RWPE2 (cell line): ENCODE measurements at regions not wholly inside any gene's neighbourhood (a gene's known extent, or its start where the extent isn't known, plus 50 kb on each side); places are given as distances from the start of the nearest gene placed in this dataset.

Experiments used
- ATAC-seq: fragments of 200-7000 bp; cut with Tn5 transposase; 3 replicates; pipeline ENCODE4 v1.9.1; 2021; ENCODE audit warnings: low read depth
- DNase-seq: peaks from one replicate; pipeline ENCODE4 v3.0.0-alpha.2; 2020; ENCODE audit warnings: low spot score
- H3K27ac ChIP-seq: fragments of 450-650 bp; 2 replicates; pipeline ENCODE4 v1.5.1; 2017; ENCODE audit warnings: mild to moderate bottlenecking; ENCODE audit not compliant: poor library complexity, severe bottlenecking
- H3K27me3 ChIP-seq: fragments of 250-450 bp; sonication (Bioruptor Pico); 2 replicates; pipeline ENCODE4 v1.5.1; 2021; ENCODE audit warnings: mild to moderate bottlenecking, moderate library complexity; ENCODE audit not compliant: insufficient read depth, poor library complexity, severe bottlenecking
- H3K36me3 ChIP-seq: fragments of 250-450 bp; sonication (Bioruptor Pico); 2 replicates; pipeline ENCODE4 v1.5.1; 2020; ENCODE audit warnings: low read depth, mild to moderate bottlenecking, moderate library complexity
- H3K4me1 ChIP-seq: fragments of 250-450 bp; sonication (Bioruptor Pico); 2 replicates; pipeline ENCODE4 v1.5.1; 2021; ENCODE audit warnings: mild to moderate bottlenecking, moderate library complexity; ENCODE audit not compliant: insufficient read depth, poor library complexity, severe bottlenecking
- H3K4me3 ChIP-seq: fragments of 250-450 bp; sonication (Bioruptor Pico); 2 replicates; pipeline ENCODE4 v1.5.1; 2021; ENCODE audit warnings: mild to moderate bottlenecking, moderate library complexity; ENCODE audit not compliant: severe bottlenecking
- H3K9me3 ChIP-seq: fragments of 250-450 bp; sonication (Bioruptor Pico); 2 replicates; pipeline ENCODE4 v1.5.1; 2021; ENCODE audit warnings: mild to moderate bottlenecking, moderate library complexity; ENCODE audit not compliant: severe bottlenecking
- TF ChIP-seq, protein P1 (sequence below): fragments of 450-650 bp; IDR thresholded peaks from one replicate; pipeline ENCODE4 v1.5.1; 2017; ENCODE audit warnings: mild to moderate bottlenecking, moderate library complexity; ENCODE audit not compliant: poor library complexity, severe bottlenecking

DNA sequence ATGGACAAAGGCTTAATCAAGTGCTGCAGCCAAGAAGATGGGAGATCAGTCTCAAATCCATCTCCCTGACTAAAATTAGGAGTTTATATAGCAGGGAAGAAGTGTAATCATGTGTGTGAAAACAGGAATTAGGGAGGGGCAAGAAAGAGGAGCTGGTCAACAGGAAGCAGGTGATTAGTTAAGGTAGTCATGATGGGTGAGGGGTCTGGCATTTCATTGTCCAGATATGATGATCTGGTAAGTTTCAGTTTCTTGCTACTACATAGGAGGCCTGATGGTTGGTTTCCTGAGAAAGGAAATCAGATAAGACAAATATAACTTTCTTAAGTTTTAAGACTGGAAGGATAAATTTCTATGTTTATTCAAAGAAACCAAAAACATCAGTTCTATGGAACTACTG is 455.6 kb upstream of the GRAMD2B start:
- no peak overlapping the region for H3K27ac ChIP-seq
- TF ChIP-seq, protein P1, sequence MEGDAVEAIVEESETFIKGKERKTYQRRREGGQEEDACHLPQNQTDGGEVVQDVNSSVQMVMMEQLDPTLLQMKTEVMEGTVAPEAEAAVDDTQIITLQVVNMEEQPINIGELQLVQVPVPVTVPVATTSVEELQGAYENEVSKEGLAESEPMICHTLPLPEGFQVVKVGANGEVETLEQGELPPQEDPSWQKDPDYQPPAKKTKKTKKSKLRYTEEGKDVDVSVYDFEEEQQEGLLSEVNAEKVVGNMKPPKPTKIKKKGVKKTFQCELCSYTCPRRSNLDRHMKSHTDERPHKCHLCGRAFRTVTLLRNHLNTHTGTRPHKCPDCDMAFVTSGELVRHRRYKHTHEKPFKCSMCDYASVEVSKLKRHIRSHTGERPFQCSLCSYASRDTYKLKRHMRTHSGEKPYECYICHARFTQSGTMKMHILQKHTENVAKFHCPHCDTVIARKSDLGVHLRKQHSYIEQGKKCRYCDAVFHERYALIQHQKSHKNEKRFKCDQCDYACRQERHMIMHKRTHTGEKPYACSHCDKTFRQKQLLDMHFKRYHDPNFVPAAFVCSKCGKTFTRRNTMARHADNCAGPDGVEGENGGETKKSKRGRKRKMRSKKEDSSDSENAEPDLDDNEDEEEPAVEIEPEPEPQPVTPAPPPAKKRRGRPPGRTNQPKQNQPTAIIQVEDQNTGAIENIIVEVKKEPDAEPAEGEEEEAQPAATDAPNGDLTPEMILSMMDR = no peak
- no peaks in the 10 kb centered on the region for H3K27me3 ChIP-seq
- H3K4me1 ChIP-seq = no peaks in the 10 kb centered on the region
- no peaks in the 10 kb centered on the region for H3K9me3 ChIP-seq
- no peak for DNase-seq
- no peaks in the 10 kb centered on the region for H3K36me3 ChIP-seq
- no peak for ATAC-seq
- H3K4me3 ChIP-seq = no peak overlapping the region

DNA sequence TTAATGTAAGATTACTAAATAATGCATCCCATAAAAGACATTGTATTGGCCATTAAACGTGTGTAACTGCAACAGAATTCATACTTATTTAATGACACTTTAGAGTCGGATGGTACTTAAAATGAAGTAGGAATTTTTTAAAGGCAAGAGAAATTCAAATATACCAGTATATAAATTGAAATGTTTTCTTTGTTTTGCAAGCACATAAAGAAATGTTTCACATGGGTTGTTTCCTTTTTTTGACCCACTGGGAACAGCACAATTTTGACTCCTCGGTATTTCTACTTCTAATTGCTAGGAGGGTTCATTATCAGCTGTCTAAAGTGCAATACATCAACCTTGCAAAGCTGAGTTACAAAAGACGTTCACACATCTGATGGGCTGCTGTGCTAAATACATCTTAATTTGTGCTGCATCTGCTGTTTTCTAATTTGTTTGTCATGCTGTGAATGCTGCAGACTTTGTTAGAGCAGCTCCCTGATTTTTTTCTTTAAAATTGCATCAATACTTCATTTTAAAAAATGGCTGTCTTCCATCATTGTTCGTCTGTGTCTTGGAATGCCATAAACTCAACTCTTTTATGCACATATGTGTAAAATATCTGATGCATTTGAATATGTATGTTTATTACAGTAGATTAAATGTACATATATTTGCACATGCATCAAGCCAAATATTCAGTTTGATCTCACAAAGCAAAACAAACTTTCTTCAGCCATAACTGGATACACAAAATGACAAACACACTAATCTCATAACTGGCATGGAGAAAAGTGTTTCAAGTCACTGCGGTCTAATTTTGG is 454.0 kb upstream of the GRAMD2B start:
- Histone ChIP-seq H3K36me3 (no peaks in the 10 kb centered on the region), H3K4me3 (no peak overlapping the region), H3K27ac (no peak overlapping the region), H3K9me3 (no peaks in the 10 kb centered on the region), H3K4me1 (no peaks in the 10 kb centered on the region), H3K27me3 (no peaks in the 10 kb centered on the region)
- TF ChIP-seq, protein P1 = no peak
- ATAC-seq (no peak), DNase-seq (no peak)

DNA sequence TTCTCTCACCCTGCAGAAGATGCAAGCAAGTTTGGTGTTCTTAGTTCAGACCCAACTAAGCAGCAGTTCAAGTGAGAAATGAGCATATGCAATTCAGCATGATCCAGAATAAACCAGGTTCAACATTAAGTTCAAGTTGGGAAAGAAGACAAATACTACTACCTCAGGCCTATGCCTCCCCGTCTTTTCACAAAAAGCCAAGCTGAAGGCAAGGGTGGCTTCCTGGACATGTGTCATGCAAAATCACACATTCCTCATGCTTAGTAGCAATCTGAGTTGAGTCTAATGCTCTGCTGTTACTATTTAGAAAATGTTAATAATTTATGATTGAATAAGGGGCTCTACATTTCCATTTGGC is 453.4 kb upstream of the GRAMD2B start:
- no peaks in the 10 kb centered on the region for H3K9me3 ChIP-seq
- no peaks in the 10 kb centered on the region for H3K4me1 ChIP-seq
- H3K27me3 ChIP-seq = no peaks in the 10 kb centered on the region
- no peak overlapping the region for H3K4me3 ChIP-seq
- no peak for ATAC-seq
- DNase-seq = no peak
- TF ChIP-seq, protein P1 = no peak
- H3K27ac ChIP-seq = no peak overlapping the region
- no peaks in the 10 kb centered on the region for H3K36me3 ChIP-seq

DNA sequence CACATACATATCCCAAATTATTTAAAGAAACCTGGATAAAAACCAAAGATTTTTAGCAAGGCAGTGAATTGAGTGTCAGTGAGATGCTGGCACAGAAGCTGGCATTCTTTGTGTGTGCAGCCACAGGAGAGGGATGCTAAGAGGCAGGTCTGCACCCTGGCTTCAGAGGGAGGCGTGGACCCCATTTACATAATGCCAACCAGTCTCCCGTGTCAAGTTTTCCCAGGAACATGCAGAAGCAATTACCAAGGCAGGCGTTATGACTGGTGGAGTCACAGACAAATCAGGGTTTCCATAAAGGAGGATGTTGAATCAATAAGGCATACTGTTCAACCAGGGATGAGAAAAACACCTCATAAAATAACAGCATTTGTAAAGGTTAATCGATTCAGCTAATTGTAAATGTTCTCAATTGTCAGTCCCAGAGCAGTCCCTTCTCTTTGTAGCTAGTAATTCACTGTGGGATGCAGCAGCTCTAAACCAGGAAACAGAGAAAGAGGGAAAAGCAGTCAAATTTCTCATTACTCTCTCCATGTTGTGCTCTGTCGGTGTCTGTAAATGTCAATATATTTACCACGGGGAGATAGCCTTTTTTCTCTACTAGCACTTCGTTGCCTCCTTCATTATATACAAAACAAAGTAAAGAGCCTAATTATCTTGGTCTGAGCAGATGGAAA is 452.4 kb upstream of the GRAMD2B start:
- TF ChIP-seq, protein P1 = no peak
- H3K27ac ChIP-seq = no peak overlapping the region
- no peak for DNase-seq

DNA sequence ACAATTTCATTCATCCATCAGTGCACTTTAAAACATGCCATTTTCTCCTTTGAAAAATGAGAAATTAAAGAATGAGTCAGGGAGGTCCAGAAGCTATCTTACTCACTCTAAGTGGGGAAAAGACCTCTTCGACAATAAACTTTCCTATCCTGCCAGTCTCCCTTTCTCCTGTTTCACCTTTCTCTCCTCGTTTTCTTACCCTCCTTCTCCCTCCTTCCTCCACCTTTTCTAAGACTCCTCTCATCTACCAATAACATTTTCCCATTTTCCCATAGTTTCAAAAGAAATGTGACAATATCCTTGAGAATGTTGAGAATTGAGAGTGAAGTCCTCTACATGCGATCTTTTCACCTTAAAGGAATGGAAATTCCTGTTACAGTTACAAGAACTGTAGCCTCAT is 450.5 kb upstream of the GRAMD2B start:
- ATAC-seq = no peak

More for the DNA sequence above, 452.4 kb upstream of the GRAMD2B start:
- Histone ChIP-seq H3K27me3 (no peaks in the 10 kb centered on the region), H3K4me1 (no peaks in the 10 kb centered on the region), H3K4me3 (no peak overlapping the region), H3K9me3 (no peaks in the 10 kb centered on the region), H3K36me3 (no peaks in the 10 kb centered on the region)
- ATAC-seq = no peak

More for the DNA sequence above, 450.5 kb upstream of the GRAMD2B start:
- Histone ChIP-seq H3K4me3 (no peak overlapping the region), H3K27me3 (no peaks in the 10 kb centered on the region), H3K27ac (no peak overlapping the region), H3K36me3 (no peaks in the 10 kb centered on the region), H3K4me1 (no peaks in the 10 kb centered on the region), H3K9me3 (no peaks in the 10 kb centered on the region)
- TF ChIP-seq, protein P1 = no peak
- no peak for DNase-seq
